Liver (tissue), 3 donors: ENCODE measurements at regions not wholly inside any gene's neighbourhood (a gene's known extent, or its start where the extent isn't known, plus 50 kb on each side); places are given as distances from the start of the nearest gene placed in this dataset.

Experiments
- ATF3 ChIP-seq: IDR thresholded peaks from 2 replicates; pipeline ENCODE4 v1.6.1; 2016; ENCODE audit warnings: antibody characterized with exemption
- JUND ChIP-seq, 2 donors: IDR thresholded peaks; 2 replicates each; pipeline ENCODE4 v1.6.1; 2016; ENCODE audit warnings: antibody characterized with exemption in 2 of 2
- RAD21 ChIP-seq, 2 donors: IDR thresholded peaks; 2 replicates each; pipeline ENCODE4 v1.6.1; 2016; ENCODE audit warnings: antibody characterized with exemption in 2 of 2, mild to moderate bottlenecking in 2 of 2
- RXRA ChIP-seq, 2 donors: IDR thresholded peaks; 2 replicates each; pipeline ENCODE4 v1.6.1; 2017 to 2018; ENCODE audit warnings: antibody characterized with exemption in 2 of 2, mild to moderate bottlenecking in 1 of 2
- TAF1 ChIP-seq: conservative IDR thresholded peaks from 2 replicates; pipeline ENCODE4 v1.6.1; 2016; ENCODE audit warnings: antibody characterized with exemption, mild to moderate bottlenecking
- TF ChIP-seq, protein P1 (sequence below): fragments of 150-350 bp; IDR thresholded peaks from 2 replicates; pipeline ENCODE4 v1.5.1; 2017; ENCODE audit warnings: improper control_type of control experiment, low read depth, low read length; ENCODE audit not compliant: missing input control
- TF ChIP-seq, protein P2 (sequence below): IDR thresholded peaks from 2 replicates; pipeline ENCODE4 v1.6.1; 2016; ENCODE audit warnings: antibody characterized with exemption
- TF ChIP-seq, protein P3 (sequence below): IDR thresholded peaks from 2 replicates; pipeline ENCODE4 v1.6.1; 2016; ENCODE audit warnings: antibody characterized with exemption, mild to moderate bottlenecking
- donor health status: healthy.
- donor health status: healthy.

DNA sequence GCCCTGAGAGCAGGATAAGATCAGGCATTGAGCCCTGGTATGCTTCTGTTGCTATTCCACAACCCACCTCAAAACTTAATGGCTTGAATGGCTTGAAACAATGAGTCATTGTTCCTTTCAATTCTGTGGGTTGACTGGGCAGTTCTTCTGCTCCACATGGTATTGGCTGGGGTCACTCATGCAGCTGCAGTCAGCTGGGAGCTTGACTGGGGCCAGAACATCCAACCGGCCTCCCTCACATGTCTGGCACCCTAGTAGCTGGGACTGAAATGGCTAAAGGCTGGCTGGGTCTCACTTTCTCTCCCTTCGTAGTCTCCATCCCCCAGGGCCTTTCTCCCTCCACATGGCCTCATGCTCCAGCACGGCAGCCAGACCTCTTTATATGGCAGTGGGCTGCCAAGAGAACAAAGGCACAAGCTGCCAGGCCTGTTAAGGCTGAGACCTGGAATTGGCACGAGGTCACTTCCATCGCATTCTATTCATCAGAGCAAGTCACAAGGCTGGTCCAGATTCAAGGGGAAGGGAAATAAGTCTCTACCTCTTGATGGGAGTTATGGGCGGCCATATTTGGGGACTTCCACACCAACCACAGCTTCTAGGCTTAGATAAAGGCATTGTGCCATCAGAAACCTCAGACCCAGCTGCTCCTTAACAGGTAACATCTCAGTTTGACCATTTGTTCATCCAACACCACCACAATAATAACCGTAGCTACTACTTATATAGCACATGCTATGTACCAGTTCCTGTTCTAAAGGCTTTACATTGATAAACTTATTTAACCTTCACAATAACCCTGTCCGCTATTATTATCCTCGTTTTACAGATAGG lies 159.7 kb upstream of the ATP6AP2 start:
- TF ChIP-seq, protein P1, sequence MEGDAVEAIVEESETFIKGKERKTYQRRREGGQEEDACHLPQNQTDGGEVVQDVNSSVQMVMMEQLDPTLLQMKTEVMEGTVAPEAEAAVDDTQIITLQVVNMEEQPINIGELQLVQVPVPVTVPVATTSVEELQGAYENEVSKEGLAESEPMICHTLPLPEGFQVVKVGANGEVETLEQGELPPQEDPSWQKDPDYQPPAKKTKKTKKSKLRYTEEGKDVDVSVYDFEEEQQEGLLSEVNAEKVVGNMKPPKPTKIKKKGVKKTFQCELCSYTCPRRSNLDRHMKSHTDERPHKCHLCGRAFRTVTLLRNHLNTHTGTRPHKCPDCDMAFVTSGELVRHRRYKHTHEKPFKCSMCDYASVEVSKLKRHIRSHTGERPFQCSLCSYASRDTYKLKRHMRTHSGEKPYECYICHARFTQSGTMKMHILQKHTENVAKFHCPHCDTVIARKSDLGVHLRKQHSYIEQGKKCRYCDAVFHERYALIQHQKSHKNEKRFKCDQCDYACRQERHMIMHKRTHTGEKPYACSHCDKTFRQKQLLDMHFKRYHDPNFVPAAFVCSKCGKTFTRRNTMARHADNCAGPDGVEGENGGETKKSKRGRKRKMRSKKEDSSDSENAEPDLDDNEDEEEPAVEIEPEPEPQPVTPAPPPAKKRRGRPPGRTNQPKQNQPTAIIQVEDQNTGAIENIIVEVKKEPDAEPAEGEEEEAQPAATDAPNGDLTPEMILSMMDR, result no peak
- TF ChIP-seq, protein P2, sequence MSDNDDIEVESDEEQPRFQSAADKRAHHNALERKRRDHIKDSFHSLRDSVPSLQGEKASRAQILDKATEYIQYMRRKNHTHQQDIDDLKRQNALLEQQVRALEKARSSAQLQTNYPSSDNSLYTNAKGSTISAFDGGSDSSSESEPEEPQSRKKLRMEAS, result no peak
- TF ChIP-seq, protein P3, sequence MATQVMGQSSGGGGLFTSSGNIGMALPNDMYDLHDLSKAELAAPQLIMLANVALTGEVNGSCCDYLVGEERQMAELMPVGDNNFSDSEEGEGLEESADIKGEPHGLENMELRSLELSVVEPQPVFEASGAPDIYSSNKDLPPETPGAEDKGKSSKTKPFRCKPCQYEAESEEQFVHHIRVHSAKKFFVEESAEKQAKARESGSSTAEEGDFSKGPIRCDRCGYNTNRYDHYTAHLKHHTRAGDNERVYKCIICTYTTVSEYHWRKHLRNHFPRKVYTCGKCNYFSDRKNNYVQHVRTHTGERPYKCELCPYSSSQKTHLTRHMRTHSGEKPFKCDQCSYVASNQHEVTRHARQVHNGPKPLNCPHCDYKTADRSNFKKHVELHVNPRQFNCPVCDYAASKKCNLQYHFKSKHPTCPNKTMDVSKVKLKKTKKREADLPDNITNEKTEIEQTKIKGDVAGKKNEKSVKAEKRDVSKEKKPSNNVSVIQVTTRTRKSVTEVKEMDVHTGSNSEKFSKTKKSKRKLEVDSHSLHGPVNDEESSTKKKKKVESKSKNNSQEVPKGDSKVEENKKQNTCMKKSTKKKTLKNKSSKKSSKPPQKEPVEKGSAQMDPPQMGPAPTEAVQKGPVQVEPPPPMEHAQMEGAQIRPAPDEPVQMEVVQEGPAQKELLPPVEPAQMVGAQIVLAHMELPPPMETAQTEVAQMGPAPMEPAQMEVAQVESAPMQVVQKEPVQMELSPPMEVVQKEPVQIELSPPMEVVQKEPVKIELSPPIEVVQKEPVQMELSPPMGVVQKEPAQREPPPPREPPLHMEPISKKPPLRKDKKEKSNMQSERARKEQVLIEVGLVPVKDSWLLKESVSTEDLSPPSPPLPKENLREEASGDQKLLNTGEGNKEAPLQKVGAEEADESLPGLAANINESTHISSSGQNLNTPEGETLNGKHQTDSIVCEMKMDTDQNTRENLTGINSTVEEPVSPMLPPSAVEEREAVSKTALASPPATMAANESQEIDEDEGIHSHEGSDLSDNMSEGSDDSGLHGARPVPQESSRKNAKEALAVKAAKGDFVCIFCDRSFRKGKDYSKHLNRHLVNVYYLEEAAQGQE, result no peak
- TF ChIP-seq RXRA (IDR thresholded peaks at IDR 0.05) (no peak), ATF3 (no peak), RAD21 (IDR thresholded peaks at IDR 0.05) (no peak), JUND (IDR thresholded peaks at IDR 0.05) (no peak), TAF1 (no peak)
